ENCODE measurements at regions not wholly inside any gene's neighbourhood (a gene's known extent, or its start where the extent isn't known, plus 50 kb on each side); places are given as distances from the start of the nearest gene placed in this dataset.
A peak's percentile ranks its signal among the peaks of the same experiment; 100 is the strongest.

GRCh38 chr12:124100572-124101178 is 127.7 kb downstream of the ZNF664 start:
- CTCF ChIA-PET (ENCODE audit: low intra/inter-chr PET ratio): no interaction called here
- in situ Hi-C loops (cut with MboI) (no loop called here), intact Hi-C loops (cut with micrococcal nuclease) (no loop called here)
- H3K4me1 ChIP-seq (replicated peaks in 1 of 2; ENCODE audit: control insufficient read depth in 2 of 2, insufficient read depth in 2 of 2, low read length in 2 of 2): no peaks in the 10 kb centered on the region; a peak in 1 of 5 replicates
- ATAC-seq (peak; percentile 72), FAIRE-seq (no peak), DNase-seq (ENCODE audit: extremely low read depth in 1 of 4, low spot score in 3 of 4) (no peak)
- no peak overlapping the region for H3K27ac ChIP-seq (ENCODE audit: extremely low read depth, low read depth, low read length)
- peaks cover 3% of the 10 kb centered on the region for H3K9me1 ChIP-seq (ENCODE audit: control insufficient read depth, insufficient read depth, low read length)
- H3K27me3 ChIP-seq (ENCODE audit: control insufficient read depth in 2 of 2, insufficient read depth in 2 of 2, low read length in 2 of 2): peaks cover 43 to 54% of the 10 kb centered on the region in 2 experiments
- H4K20me1 ChIP-seq (replicated peaks; ENCODE audit: control insufficient read depth, insufficient read depth, low read length): no peaks in the 10 kb centered on the region
- H3K4me2 ChIP-seq (ENCODE audit: insufficient read depth, low read length): no peak overlapping the region; the same call in 1 of the 2 replicates
- H2AFZ ChIP-seq (ENCODE audit: low read depth, low read length): peak overlapping the region; percentile 38
- no TSS peak for BruUV-seq (replicated peaks)
- H3K9me3 ChIP-seq (replicated peaks; ENCODE audit: control insufficient read depth, insufficient read depth, low read depth, low read length): no peaks in the 10 kb centered on the region
- peak overlapping the region in 1 of 2 experiments; percentile 35; a peak in 1 of 4 replicates for H3K9ac ChIP-seq (ENCODE audit: insufficient read depth in 1 of 2, low read depth in 2 of 2, low read length in 2 of 2)
- WGBS (ENCODE audit: insufficient coverage, low coverage, missing lambda C conversion rate): 4% methylated on average over 24 of the region's 26 CpGs
- no peak for TF ChIP-seq NFYB (IDR thresholded peaks at IDR 0.05; ENCODE audit: extremely low read depth, insufficient read length)
- 0 out of 2 replicates have a peak, but pooled peaks have one; percentile 15 for TF ChIP-seq ARID1B (IDR thresholded peaks at IDR 0.05)
- peak; percentile 44 for TF ChIP-seq PKNOX1 (IDR thresholded peaks at IDR 0.05)
- peak in 1 of 3 experiments; percentile 25 for TF ChIP-seq YY1 (IDR thresholded peaks at IDR 0.05; ENCODE audit: borderline replicate concordance in 1 of 3, control insufficient read depth in 1 of 3, extremely low read depth in 1 of 3, insufficient read depth in 3 of 3, insufficient read length in 1 of 3, insufficient replicate concordance in 2 of 3, low read depth in 1 of 3, low read length in 2 of 3)
- no peaks in the 10 kb centered on the region for H3K36me3 ChIP-seq (ENCODE audit: control insufficient read depth, insufficient read depth, low read length)
- H3K4me3 ChIP-seq: no peak overlapping the region
- no peaks in the 10 kb centered on the region for H3K79me2 ChIP-seq (ENCODE audit: control insufficient read depth, insufficient read depth, low read length)
- POLR2A ChIA-PET: interaction anchor here (0.7 kb wide), 1 partner anchor 760 kb away, joined by 3 read pairs; no protein-coding TSS in a partner anchor
